ENCODE measurements at regions not wholly inside any gene's neighbourhood (a gene's known extent, or its start where the extent isn't known, plus 50 kb on each side); places are given as distances from the start of the nearest gene placed in this dataset.

DNA sequence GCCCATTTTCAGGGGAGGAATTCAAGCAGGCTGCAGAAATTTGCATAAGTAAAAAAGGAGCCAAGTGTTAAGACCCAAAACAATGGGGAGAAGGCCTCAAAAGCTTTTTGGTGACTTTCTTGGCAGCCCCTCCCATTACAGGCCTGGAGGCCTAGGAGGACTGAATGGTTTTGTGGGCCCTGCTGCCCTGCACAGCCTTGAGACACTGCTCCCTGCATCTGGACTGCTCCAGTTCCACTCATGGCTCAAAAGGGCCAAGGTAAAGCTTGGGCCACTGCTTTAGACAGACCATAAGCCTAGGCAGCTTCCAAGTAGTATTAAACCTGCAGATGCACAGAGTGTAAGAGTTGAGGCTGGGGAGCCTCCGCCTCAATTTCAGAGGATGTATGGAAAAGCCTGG is 501.6 kb downstream of the MID1IP1 start:
- DNase-seq, result no peak

DNA sequence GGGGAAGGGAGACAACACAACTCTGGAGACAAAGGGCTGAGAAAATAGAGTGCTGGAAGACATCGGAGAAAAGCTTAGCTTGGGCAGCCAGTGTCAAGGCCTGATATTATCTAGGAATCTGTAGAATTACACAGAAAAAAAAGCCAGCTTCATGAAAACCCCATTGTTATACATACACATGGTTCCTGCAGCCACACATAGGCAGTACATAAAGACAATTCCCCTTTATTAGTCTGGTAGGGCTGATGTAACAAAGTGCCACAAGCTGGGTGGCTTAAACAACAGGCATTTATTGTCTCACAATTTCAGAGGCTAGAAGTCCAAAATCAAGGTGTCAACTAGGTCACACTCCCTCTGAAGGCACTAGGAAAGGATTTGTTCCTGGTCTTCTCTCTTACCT is 503.5 kb downstream of the MID1IP1 start:
- no peak for DNase-seq

DNA sequence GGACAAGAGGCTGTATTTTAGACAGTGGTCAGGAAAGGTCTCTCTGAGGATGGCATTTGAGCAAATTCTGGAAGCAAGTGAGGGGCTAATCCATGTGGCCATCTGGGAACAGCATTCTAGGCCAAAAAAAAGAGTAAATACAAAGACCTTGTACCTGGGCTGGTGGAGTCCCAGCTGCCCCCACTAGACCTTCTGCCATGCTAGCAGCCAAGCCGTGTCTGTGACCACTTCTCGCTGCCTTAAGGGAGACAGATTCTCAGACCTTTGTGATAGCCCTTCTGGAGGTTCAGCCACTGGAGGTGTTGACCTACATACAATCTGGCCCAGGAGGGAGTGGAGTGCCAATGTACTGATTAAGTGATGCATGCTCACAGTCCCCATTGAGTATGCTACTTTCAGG is 506.2 kb downstream of the MID1IP1 start:
- no peak for DNase-seq

DNA sequence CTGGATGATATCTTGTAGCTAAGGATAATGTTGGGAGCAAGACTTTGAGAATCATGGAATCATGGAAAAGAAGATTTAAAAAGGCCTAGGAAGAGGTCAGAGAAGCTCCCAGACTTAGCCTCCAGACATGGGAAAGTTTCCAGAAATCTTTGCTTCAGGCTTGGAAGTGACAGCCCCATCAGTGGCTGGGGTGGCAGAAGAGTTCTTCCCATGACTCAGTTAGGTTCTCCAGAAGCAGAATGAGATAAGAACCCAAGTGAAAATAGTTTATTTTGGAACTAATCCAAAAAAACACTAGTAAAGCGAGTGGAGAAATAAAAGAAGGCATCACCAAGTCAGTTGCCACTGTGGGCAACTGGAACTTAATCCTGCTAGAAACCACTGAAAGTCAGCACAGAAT is 506.9 kb downstream of the MID1IP1 start:
- no peak for DNase-seq

DNA sequence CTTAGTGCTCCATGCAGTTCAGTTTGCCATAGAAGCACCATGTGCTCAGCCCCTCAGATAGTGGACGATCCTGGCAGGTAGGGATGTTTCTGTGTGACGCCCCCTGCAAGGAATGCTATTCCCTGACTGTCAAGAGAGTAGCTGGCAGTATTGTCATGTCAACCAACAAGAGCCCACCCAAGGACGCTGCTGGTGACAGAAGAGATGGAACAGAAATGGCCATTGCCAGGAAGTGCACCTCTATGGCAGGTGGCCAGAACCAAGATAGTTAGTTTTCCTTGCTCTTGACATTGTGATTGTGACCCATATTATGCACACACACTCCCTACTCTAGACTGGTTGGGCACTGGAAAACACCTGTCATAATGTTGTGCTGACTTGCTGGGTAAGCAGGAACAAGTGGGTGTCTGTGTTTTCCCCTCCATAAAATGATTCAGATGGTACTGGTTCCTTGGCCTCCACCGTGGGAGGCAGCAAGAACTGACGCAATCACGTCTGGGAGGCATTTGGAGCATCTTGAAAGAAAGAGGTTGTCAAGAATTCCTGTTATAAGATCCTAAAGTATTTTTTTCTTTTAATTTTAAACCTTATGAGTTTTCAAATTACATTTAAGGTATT is 507.9 kb downstream of the MID1IP1 start:
- DNase-seq, result no peak

DNA sequence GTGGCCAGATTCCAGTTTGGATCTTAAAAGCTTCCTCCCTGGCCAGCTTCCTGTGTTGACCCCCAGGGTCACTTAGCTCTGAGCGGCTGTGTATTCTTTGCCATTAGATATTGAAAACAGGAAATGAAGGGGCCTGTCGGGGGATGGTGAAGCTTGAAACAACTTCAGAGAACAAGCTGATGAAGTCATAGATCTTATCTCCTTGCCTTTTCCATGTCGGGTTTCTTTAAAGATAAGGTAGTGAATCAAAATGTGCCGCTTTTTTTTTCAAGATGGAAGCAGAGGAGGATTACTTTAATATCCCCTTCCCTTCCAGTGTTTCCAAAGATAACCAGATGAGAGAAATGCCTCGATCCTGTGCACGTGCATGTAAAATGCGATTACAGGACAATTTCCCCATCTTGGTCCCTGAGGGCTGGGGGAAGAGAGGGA is 508.5 kb downstream of the MID1IP1 start:
- no peak for DNase-seq

DNA sequence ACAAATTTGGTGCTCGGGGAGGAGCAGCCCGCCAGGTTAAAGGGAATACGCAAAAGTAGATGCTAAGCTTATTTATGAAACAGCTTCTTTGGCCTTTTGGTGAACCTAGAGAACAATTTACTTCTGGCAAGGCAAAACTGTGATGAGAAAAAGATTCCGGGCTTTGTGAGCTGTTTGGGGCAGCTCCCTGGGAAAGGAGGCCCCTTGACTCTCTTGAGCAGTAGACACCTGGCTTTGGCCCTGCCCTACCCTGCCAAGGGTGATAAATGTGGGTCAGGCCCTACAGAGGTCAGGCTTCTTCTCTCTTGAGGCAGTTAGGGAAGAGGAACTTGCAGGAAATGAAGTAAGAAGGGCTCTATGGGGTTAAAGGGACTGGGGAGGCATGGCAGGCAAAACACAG is 509.6 kb downstream of the MID1IP1 start:
- DNase-seq, result no peak

DNA sequence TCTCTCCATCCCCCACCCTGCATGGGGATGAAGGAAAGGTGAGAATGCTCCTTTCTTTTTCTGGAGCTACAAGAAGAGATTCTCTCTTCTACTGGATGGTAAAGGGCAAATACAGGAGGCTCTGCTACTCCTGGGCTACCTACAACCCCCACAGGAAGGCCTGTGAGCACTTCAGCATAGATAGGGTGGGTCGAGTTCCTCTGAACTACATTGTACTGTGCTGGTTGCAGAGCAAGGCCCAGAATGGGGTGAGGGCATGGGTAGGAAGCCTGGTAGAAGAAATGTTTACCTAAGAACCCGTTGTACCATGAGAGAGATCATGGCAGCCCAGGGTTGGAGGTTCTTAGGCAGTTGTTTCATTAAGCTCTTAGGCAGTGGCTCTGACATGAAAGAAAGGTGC is 510.4 kb downstream of the MID1IP1 start:
- DNase-seq, result no peak

DNA sequence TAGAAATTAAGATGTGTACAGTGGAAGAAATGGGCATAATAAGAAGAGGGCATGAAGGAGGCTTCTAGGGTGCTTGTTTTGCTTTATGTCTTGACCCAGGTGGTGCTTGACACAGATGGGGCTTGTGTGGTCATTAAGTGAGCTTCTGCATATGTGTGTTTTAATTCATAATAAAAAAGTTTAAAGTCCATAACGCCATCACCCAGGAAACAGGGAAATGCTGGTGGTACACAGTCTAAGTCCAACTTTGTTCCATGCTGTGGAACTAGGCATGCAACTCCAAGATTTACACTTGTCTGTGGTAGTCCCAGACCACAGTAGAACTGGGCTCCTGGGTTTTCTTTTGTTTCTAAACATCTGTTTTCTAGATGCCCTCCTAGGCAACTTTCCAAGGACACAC is 511.9 kb downstream of the MID1IP1 start:
- no peak for DNase-seq

DNA sequence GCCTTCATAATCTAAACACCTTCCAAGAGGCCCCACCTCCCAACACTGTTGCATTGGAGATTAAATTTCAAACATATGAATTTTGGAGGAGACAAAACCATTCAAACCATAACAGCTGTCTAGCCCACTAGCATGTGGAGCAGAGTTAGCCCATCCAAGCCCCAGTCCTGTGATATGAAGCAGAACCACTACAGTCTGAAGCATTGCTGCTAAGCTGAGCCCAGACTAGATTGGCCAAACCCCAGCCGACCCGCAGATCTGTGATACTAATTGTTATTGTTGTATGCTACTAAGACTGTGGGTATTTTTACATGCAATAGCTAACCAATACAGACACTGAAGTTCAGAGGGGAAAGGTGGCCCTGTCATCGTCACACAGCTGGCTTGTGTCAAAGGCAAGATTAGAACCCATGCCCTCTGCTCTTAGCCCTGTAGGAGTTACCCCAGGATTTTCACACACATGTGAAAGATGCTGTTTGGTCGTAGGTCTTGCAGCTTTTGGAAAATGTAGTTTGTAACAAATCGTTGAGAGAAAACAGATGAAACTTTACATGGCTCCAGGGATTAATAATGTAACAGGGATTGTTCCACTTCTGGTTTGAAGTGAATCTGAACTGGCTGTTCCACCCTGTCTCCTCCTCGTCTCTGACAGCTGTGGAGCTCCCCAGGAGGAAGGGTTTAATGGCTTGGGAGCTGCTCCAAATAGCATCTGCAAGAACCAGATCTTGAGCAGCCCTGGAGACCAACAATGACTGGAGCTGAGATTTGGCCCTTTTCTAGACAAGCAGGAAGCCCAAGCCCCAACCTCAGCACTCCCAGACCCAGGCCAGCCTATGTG is 517.5 kb downstream of the MID1IP1 start:
- DNase-seq, result no peak

DNA sequence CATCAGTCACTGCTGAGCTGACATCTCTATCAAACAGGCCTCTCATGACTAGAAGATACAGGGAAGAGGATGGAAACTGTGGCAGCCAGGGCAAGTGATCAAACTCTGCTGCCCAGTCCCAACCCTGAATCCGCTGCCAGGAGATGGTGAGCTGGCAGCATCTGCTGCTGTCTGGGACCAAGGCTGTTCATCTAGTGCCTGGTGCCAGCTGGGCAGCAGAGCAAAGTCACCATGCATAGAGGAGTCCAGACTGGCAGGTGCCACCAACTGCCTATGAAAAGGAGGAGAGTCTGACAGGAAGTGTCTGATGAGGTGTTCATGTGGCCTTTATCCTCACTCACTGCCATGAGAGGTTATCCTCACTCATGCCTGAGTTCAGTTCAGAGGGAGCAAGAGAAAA is 518.9 kb downstream of the MID1IP1 start:
- no peak for DNase-seq

DNA sequence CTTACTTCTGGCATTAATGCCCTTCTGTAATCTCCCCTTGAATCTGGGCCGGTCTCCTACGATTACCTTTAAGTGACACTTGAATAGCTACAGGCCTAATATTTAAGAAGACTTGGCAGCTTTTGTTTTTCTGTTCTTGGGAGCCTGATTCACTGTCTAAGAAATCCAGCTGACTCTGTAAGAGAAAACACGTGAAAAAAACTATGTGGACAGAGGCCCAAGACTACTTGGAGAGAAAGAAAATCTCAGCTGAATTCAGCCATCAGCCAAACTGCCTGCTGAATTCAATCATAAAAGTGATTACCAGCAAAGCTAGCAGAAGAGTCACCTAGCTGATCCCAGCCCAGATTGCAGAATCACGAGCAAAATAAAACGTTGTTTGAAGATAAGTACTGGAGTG is 521.2 kb downstream of the MID1IP1 start:
- DNase-seq, result no peak

DNA sequence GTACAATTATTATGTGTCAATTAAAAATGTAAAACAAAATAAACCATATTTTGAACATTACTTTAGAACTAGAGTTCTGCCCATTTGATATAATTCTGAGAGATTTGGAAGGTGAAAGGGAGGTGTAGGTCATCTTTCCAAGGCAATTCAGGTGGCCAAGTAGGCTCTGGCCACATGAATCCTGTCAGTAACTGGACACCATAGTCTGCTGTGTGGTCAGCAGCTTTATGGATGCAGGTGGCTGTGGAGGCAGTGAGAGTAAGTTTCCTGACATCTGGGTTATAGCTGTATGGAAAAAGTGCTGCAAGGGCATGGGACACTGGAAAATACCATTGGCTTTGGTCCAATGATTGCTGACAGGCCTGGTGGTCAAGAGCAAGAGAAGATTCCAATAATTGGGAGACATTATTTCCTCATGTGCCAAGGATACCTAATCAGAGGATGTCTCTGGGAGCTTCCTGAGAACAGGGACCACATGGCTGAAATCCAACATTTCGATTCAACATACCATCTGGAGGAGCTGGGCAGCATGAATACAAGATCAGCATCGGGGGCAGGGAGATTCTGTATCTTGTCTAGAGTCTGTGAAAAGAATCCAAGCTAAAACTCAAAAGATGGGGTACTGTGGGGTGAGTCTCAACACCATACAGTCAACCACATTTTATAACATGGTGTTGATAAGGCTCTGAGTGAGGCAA is 523.1 kb downstream of the MID1IP1 start:
- DNase-seq, result no peak

DNA sequence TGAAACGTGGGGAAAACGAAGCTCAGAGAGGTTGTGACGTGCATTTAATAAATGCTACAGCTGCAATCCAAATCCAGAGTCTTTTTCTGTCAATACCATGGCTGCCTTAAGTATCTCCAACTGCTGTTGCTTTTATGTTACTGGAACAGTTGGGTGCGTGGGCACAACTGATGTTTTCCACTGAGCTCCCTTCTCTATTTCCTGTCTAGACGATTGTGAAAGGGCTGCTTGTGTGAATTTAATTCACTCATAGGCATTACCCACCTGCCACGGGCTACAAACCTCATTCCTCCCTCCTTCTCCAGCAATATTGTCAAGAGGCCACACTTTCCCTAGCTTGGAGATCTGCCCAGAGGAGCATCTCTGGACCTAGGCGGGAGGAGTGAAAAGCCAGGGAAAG is 526.0 kb downstream of the MID1IP1 start:
- no peak for DNase-seq

DNA sequence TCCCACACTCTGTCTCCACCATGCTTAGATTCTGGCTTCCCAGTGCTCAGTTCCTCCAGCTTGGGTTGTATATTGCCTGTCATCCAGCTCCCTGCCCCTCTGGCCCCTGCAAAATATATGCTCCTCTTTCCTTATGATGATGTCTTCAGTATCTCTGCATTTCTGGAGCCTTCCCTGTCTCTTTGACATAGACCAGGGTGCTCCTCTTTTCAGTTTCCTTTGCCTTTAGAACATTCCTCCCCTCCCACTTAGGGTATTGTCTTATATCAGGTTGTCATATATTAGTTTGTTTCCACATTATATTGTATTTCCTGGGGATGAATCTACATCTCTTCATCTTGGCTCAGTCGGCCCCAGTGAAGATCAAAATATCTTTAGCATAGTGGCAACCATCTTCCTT is 526.4 kb downstream of the MID1IP1 start:
- no peak for DNase-seq

DNA sequence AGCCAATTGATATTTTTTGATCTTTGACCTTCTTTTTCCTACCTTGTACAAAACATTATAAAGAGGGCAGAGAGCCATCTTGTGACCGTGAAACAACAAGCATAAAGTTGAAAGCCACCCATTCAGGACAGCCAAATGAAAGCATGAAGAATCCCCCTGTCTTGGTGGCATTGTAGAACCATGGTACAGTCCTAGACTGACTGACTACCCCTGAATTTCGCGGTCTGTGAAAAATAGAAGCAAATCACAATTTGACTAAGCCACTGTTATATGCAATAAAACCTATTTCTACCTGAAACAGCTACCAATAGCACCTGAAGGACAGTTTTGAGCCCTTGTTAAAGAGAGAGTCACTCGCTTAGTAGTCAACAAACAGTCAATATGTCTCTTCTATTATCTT is 527.4 kb downstream of the MID1IP1 start:
- DNase-seq, result no peak

DNA sequence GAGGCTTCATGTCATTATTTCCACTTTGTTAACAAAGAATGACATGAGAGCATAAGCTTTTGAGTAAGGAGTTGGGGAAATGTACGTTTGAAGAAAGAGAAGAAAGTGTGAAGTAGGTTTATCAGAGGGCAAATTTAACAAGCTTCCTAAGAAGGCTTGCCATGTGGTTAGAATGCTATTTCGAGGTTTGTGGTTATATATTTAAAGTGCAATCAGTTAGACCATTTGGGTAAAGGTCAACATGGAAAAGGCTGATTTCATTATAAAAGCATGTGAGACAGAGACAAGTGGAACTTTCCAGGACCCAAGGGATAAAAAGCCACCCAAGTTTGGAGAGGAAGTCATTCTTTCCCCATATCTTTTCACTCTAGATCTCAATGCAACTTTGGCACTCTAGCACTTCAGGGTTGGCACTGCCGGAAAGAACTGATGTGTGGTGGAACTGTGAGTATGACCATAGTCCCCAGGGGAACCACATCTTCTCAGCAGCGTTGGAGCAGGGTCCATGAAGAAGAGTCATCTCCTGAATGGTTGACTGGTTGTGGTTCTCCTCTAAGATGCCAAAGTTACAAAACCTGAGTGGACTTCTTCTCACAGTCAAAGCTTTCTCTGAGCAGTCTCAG is 529.9 kb downstream of the MID1IP1 start:
- DNase-seq, result no peak

DNA sequence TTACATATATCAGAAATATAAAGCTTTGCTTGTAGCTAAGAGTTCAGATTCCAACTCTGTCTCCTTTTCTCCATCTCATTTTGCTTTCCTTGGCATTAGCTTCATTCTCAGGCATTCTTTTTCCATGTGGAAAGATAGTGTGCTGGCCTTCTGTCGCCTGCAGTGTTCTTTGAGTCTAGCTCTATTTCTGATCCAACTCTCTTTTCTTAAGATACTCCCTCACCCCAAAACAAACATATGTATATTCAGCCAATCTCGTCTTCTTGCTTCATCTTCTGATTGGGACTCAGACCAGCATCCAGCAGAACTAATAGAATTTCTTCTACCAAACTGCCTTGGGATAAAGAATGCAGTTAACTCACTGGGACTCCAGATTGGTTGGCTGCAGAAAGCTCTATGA is 532.2 kb downstream of the MID1IP1 start:
- no peak for DNase-seq

DNA sequence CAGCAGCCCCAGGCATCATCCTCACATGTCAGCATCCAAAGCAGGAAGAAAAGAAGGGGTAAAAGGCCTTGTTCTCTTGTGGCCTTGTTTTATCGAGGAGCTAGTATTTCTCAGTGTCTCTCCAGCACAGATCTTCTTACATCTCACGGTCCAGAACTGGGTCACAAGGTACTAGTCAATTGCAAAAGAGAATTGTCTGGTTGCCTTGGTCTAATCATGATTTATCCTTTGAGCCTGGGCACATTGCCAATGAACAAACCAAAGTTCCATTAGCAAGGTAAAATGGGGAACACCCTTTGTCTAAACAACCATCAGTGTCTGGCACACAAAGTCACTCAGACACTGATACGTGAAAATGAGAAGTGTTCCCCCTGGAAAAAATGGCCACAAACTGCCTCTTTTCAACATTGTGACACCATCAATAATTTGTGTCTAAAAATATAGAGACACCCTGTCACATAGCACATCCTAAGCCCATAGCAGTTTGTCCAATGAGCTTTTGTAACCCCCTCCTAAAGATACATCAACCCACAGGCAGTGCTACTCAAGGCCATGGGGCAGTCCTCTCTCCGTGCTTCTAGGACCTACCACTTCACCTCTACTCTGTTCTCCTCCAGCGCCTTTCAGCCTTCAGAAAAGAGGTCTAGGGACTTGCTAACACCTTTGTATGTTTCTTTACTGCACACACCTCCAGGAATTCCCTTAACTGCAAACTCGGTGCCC is 534.4 kb downstream of the MID1IP1 start:
- peak; percentile 0 to 4 for DNase-seq

DNA sequence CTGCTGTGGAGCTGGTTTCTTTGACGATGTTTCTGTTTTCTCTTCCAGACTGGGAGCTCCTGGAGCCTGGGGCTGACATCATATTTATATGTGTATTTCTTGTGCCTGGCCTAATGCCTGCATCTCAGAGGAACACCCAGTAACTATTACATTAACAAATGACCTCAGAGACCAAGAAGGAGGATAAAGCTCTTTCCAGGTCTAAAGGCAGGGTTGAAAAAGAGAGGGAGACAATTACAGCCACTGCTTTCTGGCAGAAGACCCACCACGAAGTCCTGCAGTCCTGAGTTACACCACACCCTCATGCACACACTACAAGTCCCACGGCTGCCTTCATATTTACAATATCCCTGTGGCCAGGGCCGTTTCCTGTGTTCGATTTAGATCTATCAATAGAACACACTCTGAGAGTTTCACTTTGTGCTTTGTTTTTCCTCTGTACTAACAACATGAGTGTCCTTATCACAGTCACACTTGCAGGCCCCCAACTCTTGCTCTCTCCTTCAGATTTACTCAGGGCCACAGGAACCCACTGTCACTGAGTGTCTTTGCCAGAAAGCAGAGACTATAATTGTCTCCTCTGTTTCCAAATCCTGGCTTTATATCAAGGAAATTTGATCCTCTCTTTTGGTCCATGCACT is 535.5 kb downstream of the MID1IP1 start:
- no peak for DNase-seq

DNA sequence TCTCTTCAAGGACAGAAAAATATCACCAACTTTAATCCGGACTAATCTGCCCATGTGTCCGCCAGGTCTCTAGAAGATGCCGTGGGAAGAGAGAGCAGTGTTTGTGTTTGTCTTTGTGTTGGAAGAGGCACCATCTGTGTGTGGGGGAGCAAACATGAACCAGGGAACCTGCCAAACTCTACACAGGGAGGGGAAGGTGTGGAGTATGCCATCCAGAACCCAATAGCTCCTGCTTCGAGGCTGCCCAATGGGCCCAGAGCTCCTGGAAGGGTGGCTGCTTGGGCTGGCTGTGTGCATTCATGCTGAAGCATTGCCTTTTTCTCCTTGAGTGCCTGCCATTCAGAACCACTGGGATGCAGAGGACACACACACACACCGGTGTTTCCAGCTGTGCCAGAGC is 536.2 kb downstream of the MID1IP1 start:
- no peak for DNase-seq

DNA sequence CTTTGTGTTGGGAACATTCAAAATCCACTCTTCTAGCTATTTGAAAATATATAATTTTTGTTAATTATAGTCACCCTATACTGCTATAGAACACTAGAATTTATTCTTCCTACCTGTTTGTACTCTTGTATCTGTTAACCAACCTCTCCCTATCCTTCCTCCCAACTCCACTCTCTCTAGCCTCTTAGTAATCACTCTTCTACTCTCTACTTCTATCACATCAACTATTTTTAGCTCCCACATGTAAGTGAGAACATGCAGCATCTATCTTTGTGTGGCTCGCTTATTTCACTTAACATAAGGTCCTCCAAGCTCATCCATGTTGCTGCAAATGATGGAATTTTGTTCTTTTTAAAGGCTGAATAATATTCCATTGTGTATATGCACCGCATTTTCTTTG is 537.3 kb downstream of the MID1IP1 start:
- no peak for DNase-seq
